ENCODE measurements at regions not wholly inside any gene's neighbourhood (a gene's known extent, or its start where the extent isn't known, plus 50 kb on each side); places are given as distances from the start of the nearest gene placed in this dataset.

GRCh38 chr15:95716708-95717107 is 613.8 kb upstream of the NR2F2 start:
- Histone ChIP-seq H3K9me3 (no peaks in the 10 kb centered on the region), H3K27ac (peak overlapping the region; percentile 56 to 78), H3K4me1 (peaks cover 0 to 59% (median 20%) of the 10 kb centered on the region in 4 donors), H3K36me3 (no peaks in the 10 kb centered on the region), H3K4me3 (no peak overlapping the region), H3K27me3 (no peaks in the 10 kb centered on the region)
- TF ChIP-seq CTCF (IDR thresholded peaks at IDR 0.05): no peak
- intact Hi-C loops (cut with DNase I; ENCODE audit: low total_unique reads): no loop called here
- no peak for DNase-seq

- DNase-seq: peak; percentile 23 to 74
- no peak for TF ChIP-seq CTCF (IDR thresholded peaks at IDR 0.05)
- H3K9me3 ChIP-seq: no peaks in the 10 kb centered on the region
- no peaks in the 10 kb centered on the region for H3K27me3 ChIP-seq
- no peaks in the 10 kb centered on the region for H3K36me3 ChIP-seq
- peaks cover 0 to 55% (median 18%) of the 10 kb centered on the region in 4 donors for H3K4me1 ChIP-seq
- H3K4me3 ChIP-seq: no peak overlapping the region
- peak overlapping the region; percentile 62 to 78 for H3K27ac ChIP-seq
- intact Hi-C loops (cut with DNase I; ENCODE audit: low total_unique reads): no loop called here
Observed at GRCh38 chr15:95718441-95718840, 612.1 kb upstream of the NR2F2 start.

- no peak for TF ChIP-seq CTCF (IDR thresholded peaks at IDR 0.05)
- intact Hi-C loops (cut with DNase I; ENCODE audit: low total_unique reads): no loop called here
Observed at GRCh38 chr15:95724908-95725633, 605.4 kb upstream of the NR2F2 start.

GRCh38 chr15:95726891-95727290 is 603.6 kb upstream of the NR2F2 start:
- no peak for DNase-seq
- no peak for TF ChIP-seq CTCF (IDR thresholded peaks at IDR 0.05)
- H3K27ac ChIP-seq: no peak overlapping the region
- H3K9me3 ChIP-seq: no peaks in the 10 kb centered on the region
- H3K4me1 ChIP-seq: no peaks in the 10 kb centered on the region
- no peak overlapping the region for H3K4me3 ChIP-seq
- H3K27me3 ChIP-seq: no peaks in the 10 kb centered on the region
- no peaks in the 10 kb centered on the region for H3K36me3 ChIP-seq
- intact Hi-C loops (cut with DNase I; ENCODE audit: low total_unique reads): no loop called here

More at GRCh38 chr15:95724908-95725633, 605.4 kb upstream of the NR2F2 start:
- Histone ChIP-seq H3K4me1 (no peaks in the 10 kb centered on the region), H3K36me3 (no peaks in the 10 kb centered on the region), H3K9me3 (no peaks in the 10 kb centered on the region), H3K27ac (no peak overlapping the region), H3K4me3 (no peak overlapping the region), H3K27me3 (no peaks in the 10 kb centered on the region)
- no peak for DNase-seq

- H3K4me3 ChIP-seq: no peak overlapping the region
- H3K27me3 ChIP-seq: no peaks in the 10 kb centered on the region
- no peaks in the 10 kb centered on the region for H3K9me3 ChIP-seq
- no peak overlapping the region for H3K27ac ChIP-seq
- no peak for TF ChIP-seq CTCF (IDR thresholded peaks at IDR 0.05)
- DNase-seq: no peak
- intact Hi-C loops (cut with DNase I; ENCODE audit: low total_unique reads): no loop called here
- no peaks in the 10 kb centered on the region for H3K36me3 ChIP-seq
- no peaks in the 10 kb centered on the region for H3K4me1 ChIP-seq
Observed at GRCh38 chr15:95733931-95734330, 596.6 kb upstream of the NR2F2 start.
